T-cell (primary cell): ENCODE measurements at regions not wholly inside any gene's neighbourhood (a gene's known extent, or its start where the extent isn't known, plus 50 kb on each side); places are given as distances from the start of the nearest gene placed in this dataset.

Experiments used
- ATAC-seq, 4 experiments: fragments of 200-7000 bp in 3 of 4; fragments of 150-1000 bp in 1 of 4; cut with Tn5 transposase; replicated peaks in 1 of 4; 1 replicate in 3 of 4; 2 replicates in 1 of 4; pipeline ENCODE4 v1.10.0; 2021; ENCODE audit warnings: moderate library complexity in 3 of 4, mild to moderate bottlenecking in 2 of 4, moderate number of reproducible peaks in 1 of 4
- CTCF ChIA-PET, 2 donors: fragments of 300-600 bp; sonication (Branson Sonifier 250); formaldehyde crosslinking; loops; one replicate each; lab custom pipeline; 2022; ENCODE audit warnings: antibody characterized with exemption in 2 of 2; lab: Charles Lee
- POLR2A ChIA-PET, 2 donors: fragments of 300-600 bp; sonication (Branson Sonifier 250); formaldehyde crosslinking; loops; one replicate each; lab custom pipeline; 2022; ENCODE audit warnings: antibody characterized with exemption in 2 of 2; lab: Charles Lee
- DNase-seq, 35 experiments: peaks; one replicate each; pipeline versions ENCODE4 v3.0.0 to v3.0.0-alpha.2; 2013 to 2023
- H3K27ac ChIP-seq: one replicate; pipeline ENCODE4 v1.5.1; 2013; ENCODE audit warnings: low read length
- H3K27me3 ChIP-seq, 2 experiments: replicated peaks in 1 of 2; 1 replicate in 1 of 2; 2 replicates in 1 of 2; pipeline versions ENCODE4 v1.6.1 to v1.7.0; 2013; ENCODE audit warnings: low read length in 1 of 2, mixed read lengths in 1 of 2; ENCODE audit not compliant: control insufficient read depth in 2 of 2, insufficient read depth in 2 of 2; ENCODE audit errors: extremely low read depth in 1 of 2
- H3K36me3 ChIP-seq, 2 donors: 1 replicate in 1 of 2; 2 replicates in 1 of 2; pipeline versions ENCODE4 v1.6.1 to v1.7.0; 2013; ENCODE audit warnings: low read length in 1 of 2; ENCODE audit not compliant: control insufficient read depth in 2 of 2, insufficient read depth in 1 of 2; ENCODE audit errors: extremely low read depth in 1 of 2
- H3K4me1 ChIP-seq, 2 experiments: 1 replicate in 1 of 2; 2 replicates in 1 of 2; pipeline versions ENCODE4 v1.6.1 to v1.7.0; 2013; ENCODE audit warnings: low read length in 2 of 2, mixed read lengths in 1 of 2; ENCODE audit not compliant: insufficient read depth in 2 of 2, control insufficient read depth in 1 of 2; ENCODE audit errors: extremely low read depth in 1 of 2
- H3K4me3 ChIP-seq, 2 donors: 1 replicate in 1 of 2; 2 replicates in 1 of 2; pipeline versions ENCODE4 v1.5.1 to v1.7.0; 2013; ENCODE audit warnings: mild to moderate bottlenecking in 2 of 2, low read length in 1 of 2, moderate library complexity in 1 of 2; ENCODE audit not compliant: control insufficient read depth in 1 of 2; ENCODE audit errors: extremely low read depth in 1 of 2
- H3K9me3 ChIP-seq: 2 replicates; pipeline ENCODE4 v1.7.0; 2013
- H3K27ac Mint-ChIP-seq, 2 donors: one replicate each; pipeline ENCODE4 v1.8.0; 2020 to 2021; ENCODE audit warnings: mild to moderate bottlenecking in 2 of 2, mixed read lengths in 2 of 2
- H3K27me3 Mint-ChIP-seq, 2 donors: one replicate each; pipeline ENCODE4 v1.8.0; 2021 to 2022; ENCODE audit warnings: mixed read lengths in 2 of 2
- H3K36me3 Mint-ChIP-seq: one replicate; pipeline ENCODE4 v1.8.0; 2021; ENCODE audit warnings: mixed read lengths
- H3K4me1 Mint-ChIP-seq, 3 donors: one replicate each; pipeline ENCODE4 v1.8.0; 2020 to 2022; ENCODE audit warnings: mixed read lengths in 3 of 3, mild to moderate bottlenecking in 1 of 3
- H3K4me3 Mint-ChIP-seq, 3 donors: one replicate each; pipeline ENCODE4 v1.8.0; 2020 to 2022; ENCODE audit warnings: mild to moderate bottlenecking in 3 of 3, mixed read lengths in 3 of 3, moderate library complexity in 3 of 3
- H3K9me3 Mint-ChIP-seq, 3 donors: one replicate each; pipeline ENCODE4 v1.8.0; 2020 to 2022; ENCODE audit warnings: mixed read lengths in 3 of 3
- WGBS: methylation state at CpG from one replicate; pipeline ENCODE4 v1.1.5; 2013; ENCODE audit warnings: missing lambda C conversion rate; ENCODE audit not compliant: insufficient coverage; 5-methylcytosine and 5-hydroxymethylcytosine counted together

- H3K27ac ChIP-seq, result peak overlapping the region; percentile 56
- DNase-seq (peak in 33 of 35 experiments; percentile 12 to 70 (median 47)), ATAC-seq (peak; percentile 83 to 93 (median 90))
- Mint-ChIP-seq H3K36me3 (no peaks in the 10 kb centered on the region), H3K27me3 (no peaks in the 10 kb centered on the region), H3K4me1 (peaks cover 64 to 72% (median 69%) of the 10 kb centered on the region in 3 donors), H3K4me3 (peak overlapping the region; percentile 0 to 61 (median 45)), H3K27ac (peak overlapping the region; percentile 79 to 88), H3K9me3 (peaks cover 0 to 5% (median 4%) of the 10 kb centered on the region in 3 donors)
- ChIA-PET CTCF (no interaction called here), POLR2A (interaction anchor here in 1 of 2 donors (0.6 kb wide), 2 partner anchors 294 to 427 kb away, joined by 3 to 4 read pairs; no protein-coding TSS in a partner anchor)
- H3K9me3 ChIP-seq, result no peaks in the 10 kb centered on the region
- peaks cover 25 to 36% of the 10 kb centered on the region in 2 experiments for H3K4me1 ChIP-seq
- H3K36me3 ChIP-seq, result no peaks in the 10 kb centered on the region
- H3K27me3 ChIP-seq, result no peaks in the 10 kb centered on the region
- 31% methylated on average over 5 of the region's 7 CpGs for WGBS
- H3K4me3 ChIP-seq, result no peak overlapping the region
These were observed 318.6 kb upstream of the CD180 start for GRCh38 chr5:67515020-67515689.

GRCh38 chr5:67512758-67513157, 316.2 kb upstream of the CD180 start:
- no peak overlapping the region for H3K27ac Mint-ChIP-seq
- peaks cover 63 to 70% (median 65%) of the 10 kb centered on the region in 3 donors for H3K4me1 Mint-ChIP-seq
- Histone ChIP-seq H3K27ac (no peak overlapping the region), H3K27me3 (no peaks in the 10 kb centered on the region), H3K9me3 (no peaks in the 10 kb centered on the region), H3K4me1 (peaks cover 20 to 28% of the 10 kb centered on the region in 2 experiments), H3K36me3 (no peaks in the 10 kb centered on the region), H3K4me3 (no peak overlapping the region)
- H3K4me3 Mint-ChIP-seq, result no peak overlapping the region
- POLR2A ChIA-PET, result interaction anchor here in 1 of 2 donors (0.7 kb wide), 1 partner anchor 222 kb away, joined by 4 read pairs; no protein-coding TSS in a partner anchor
- WGBS, result no CpG with 5 or more reads among the region's 1 CpG
- peaks cover 0 to 10% (median 8%) of the 10 kb centered on the region in 3 donors for H3K9me3 Mint-ChIP-seq
- CTCF ChIA-PET, result no interaction called here
- no peak for ATAC-seq
- no peaks in the 10 kb centered on the region for H3K36me3 Mint-ChIP-seq
- no peak for DNase-seq
- no peaks in the 10 kb centered on the region for H3K27me3 Mint-ChIP-seq

- no peaks in the 10 kb centered on the region for H3K36me3 Mint-ChIP-seq
- ATAC-seq (no peak), DNase-seq (no peak)
- Histone ChIP-seq H3K4me3 (no peak overlapping the region), H3K4me1 (peaks cover 20 to 28% of the 10 kb centered on the region in 2 experiments), H3K9me3 (no peaks in the 10 kb centered on the region), H3K36me3 (no peaks in the 10 kb centered on the region), H3K27me3 (no peaks in the 10 kb centered on the region), H3K27ac (no peak overlapping the region)
- H3K4me1 Mint-ChIP-seq, result peaks cover 58 to 67% (median 60%) of the 10 kb centered on the region in 3 donors
- no peak overlapping the region for H3K4me3 Mint-ChIP-seq
- H3K27ac Mint-ChIP-seq, result peak overlapping the region in 1 of 2 donors; percentile 49
- WGBS, result no CpG with 5 or more reads among the region's 1 CpG
- ChIA-PET CTCF (interaction anchor here in 1 of 2 donors (0.8 kb wide), 1 partner anchor 9 kb away, joined by 4 read pairs; no protein-coding TSS in a partner anchor), POLR2A (no interaction called here)
- no peaks in the 10 kb centered on the region for H3K27me3 Mint-ChIP-seq
- H3K9me3 Mint-ChIP-seq, result peaks cover 0 to 10% (median 8%) of the 10 kb centered on the region in 3 donors
These were observed 315.3 kb upstream of the CD180 start for GRCh38 chr5:67511911-67512310.

GRCh38 chr5:67510204-67510603, 313.6 kb upstream of the CD180 start:
- Mint-ChIP-seq H3K27ac (peak overlapping the region; percentile 2 to 5), H3K9me3 (peaks cover 0 to 10% (median 4%) of the 10 kb centered on the region in 3 donors), H3K27me3 (no peaks in the 10 kb centered on the region), H3K36me3 (no peaks in the 10 kb centered on the region), H3K4me3 (no peak overlapping the region), H3K4me1 (peaks cover 43 to 50% (median 45%) of the 10 kb centered on the region in 3 donors)
- Histone ChIP-seq H3K27me3 (no peaks in the 10 kb centered on the region), H3K27ac (no peak overlapping the region), H3K9me3 (no peaks in the 10 kb centered on the region), H3K4me3 (no peak overlapping the region), H3K36me3 (no peaks in the 10 kb centered on the region), H3K4me1 (peaks cover 15 to 18% of the 10 kb centered on the region in 2 experiments)
- no peak for DNase-seq
- ChIA-PET POLR2A (no interaction called here), CTCF (no interaction called here)
- peak in 1 of 4 experiments; percentile 27 for ATAC-seq

GRCh38 chr5:67509402-67510186, 313.0 kb upstream of the CD180 start:
- H3K36me3 Mint-ChIP-seq, result no peaks in the 10 kb centered on the region

GRCh38 chr5:67506241-67506640, 309.6 kb upstream of the CD180 start:
- ATAC-seq (no peak), DNase-seq (no peak)
- no peaks in the 10 kb centered on the region for H3K4me1 ChIP-seq
- H3K4me3 ChIP-seq, result no peak overlapping the region
- no peaks in the 10 kb centered on the region for H3K9me3 ChIP-seq
- ChIA-PET POLR2A (interaction anchor here in 1 of 2 donors (0.6 kb wide), 1 partner anchor 1544 kb away, joined by 4 read pairs; no protein-coding TSS in a partner anchor), CTCF (interaction anchor here in 1 of 2 donors (0.7 kb wide), 1 partner anchor 234 kb away, joined by 3 read pairs; no protein-coding TSS in a partner anchor)
- H3K27me3 ChIP-seq, result no peaks in the 10 kb centered on the region
- Mint-ChIP-seq H3K4me1 (peaks cover 13 to 15% (median 14%) of the 10 kb centered on the region in 3 donors), H3K9me3 (peaks cover 0 to 10% (median 4%) of the 10 kb centered on the region in 3 donors), H3K27ac (no peak overlapping the region), H3K4me3 (no peak overlapping the region), H3K27me3 (no peaks in the 10 kb centered on the region), H3K36me3 (no peaks in the 10 kb centered on the region)
- no CpG with 5 or more reads among the region's 2 CpGs for WGBS
- no peaks in the 10 kb centered on the region for H3K36me3 ChIP-seq
- H3K27ac ChIP-seq, result no peak overlapping the region

More at GRCh38 chr5:67509402-67510186, 313.0 kb upstream of the CD180 start:
- H3K27me3 Mint-ChIP-seq, result no peaks in the 10 kb centered on the region
- no peak overlapping the region for H3K4me3 Mint-ChIP-seq
- H3K27me3 ChIP-seq, result no peaks in the 10 kb centered on the region
- ChIA-PET CTCF (no interaction called here), POLR2A (interaction anchor here in 1 of 2 donors (0.6 kb wide), 1 partner anchor 45 kb away, joined by 3 read pairs; no protein-coding TSS in a partner anchor)
- H3K27ac Mint-ChIP-seq, result no peak overlapping the region
- peaks cover 0 to 10% (median 4%) of the 10 kb centered on the region in 3 donors for H3K9me3 Mint-ChIP-seq
- no peaks in the 10 kb centered on the region for H3K36me3 ChIP-seq
- H3K27ac ChIP-seq, result no peak overlapping the region
- ATAC-seq (no peak), DNase-seq (no peak)
- WGBS, result no CpG with 5 or more reads among the region's 5 CpGs
- no peak overlapping the region for H3K4me3 ChIP-seq
- H3K9me3 ChIP-seq, result no peaks in the 10 kb centered on the region
- H3K4me1 Mint-ChIP-seq, result peaks cover 37 to 44% (median 39%) of the 10 kb centered on the region in 3 donors
- H3K4me1 ChIP-seq, result peaks cover 9 to 13% of the 10 kb centered on the region in 2 experiments
